GM12878 (cell line): ENCODE measurements at regions not wholly inside any gene's neighbourhood (a gene's known extent, or its start where the extent isn't known, plus 50 kb on each side); places are given as distances from the start of the nearest gene placed in this dataset.

Experiments used
- ATAC-seq: fragments of 200-7000 bp; cut with Tn5 transposase; 3 replicates; pipeline ENCODE4 v1.9.1; 2020; ENCODE audit warnings: mild to moderate bottlenecking, moderate library complexity
- BruUV-seq: library from RNA; stranded (reverse); fragments of 400-500 nt; replicated peaks from 2 replicates; lab custom pipeline; 2021; lab: Mats Ljungman, UMichigan
- CTCF ChIA-PET: fragments of 300-600 bp; sonication (Branson Sonifier 250); formaldehyde crosslinking; extraction: SDS; loops from one replicate; lab custom pipeline; 2021; ENCODE audit warnings: inconsistent platforms; lab: Yijun Ruan, JAX
- POLR2A ChIA-PET: fragments of 350-600 bp; formaldehyde crosslinking; extraction: SDS; loops from one replicate; lab custom pipeline; 2021; ENCODE audit warnings: inconsistent platforms; lab: Charles Lee
- RAD21 ChIA-PET: fragments of 300-600 bp; sonication (Branson Sonifier 250); formaldehyde crosslinking; loops from one replicate; lab custom pipeline; 2023; ENCODE audit warnings: antibody characterized with exemption; ENCODE audit not compliant: unreplicated experiment; lab: Charles Lee
- SMC1A ChIA-PET: fragments of 300-600 bp; sonication (Branson Sonifier 250); formaldehyde crosslinking; loops from one replicate; lab custom pipeline; 2023; ENCODE audit not compliant: unreplicated experiment, uncharacterized antibody; lab: Charles Lee
- DNase-seq: peaks from one replicate; pipeline ENCODE4 v3.0.0-alpha.2; 2011; ENCODE audit warnings: low read depth, low spot score
- FAIRE-seq: peaks from 3 replicates; lab custom pipeline; 2011; peaks lifted over from hg19 to GRCh38; lab: Jason Lieb, UNC
- H2AFZ ChIP-seq: 2 replicates; pipeline ENCODE4 v1.6.0; 2011; ENCODE audit warnings: low read depth, low read length, control low read depth; ENCODE audit not compliant: control insufficient read depth
- H3K27ac ChIP-seq: 2 replicates; pipeline ENCODE4 v1.5.1; 2011; ENCODE audit warnings: control low read depth; ENCODE audit not compliant: control insufficient read depth, insufficient read depth
- H3K27me3 ChIP-seq, 2 experiments: replicated peaks in 1 of 2; 2 replicates each; pipeline versions ENCODE4 v1.6.0 to v1.6.1; 2011; ENCODE audit warnings: low read length in 1 of 2; ENCODE audit not compliant: control insufficient read depth in 2 of 2, insufficient read depth in 2 of 2
- H3K36me3 ChIP-seq, 2 experiments: 2 replicates each; pipeline ENCODE4 v1.5.1; 2011; ENCODE audit warnings: low read length in 1 of 2; ENCODE audit not compliant: control insufficient read depth in 2 of 2, insufficient read depth in 2 of 2
- H3K4me1 ChIP-seq: 2 replicates; pipeline ENCODE4 v1.6.1; 2011; ENCODE audit warnings: mild to moderate bottlenecking, low read length, moderate library complexity, mixed read lengths; ENCODE audit not compliant: control insufficient read depth, insufficient read depth
- H3K4me2 ChIP-seq: 2 replicates; pipeline ENCODE4 v1.6.0; 2011; ENCODE audit warnings: control low read depth; ENCODE audit not compliant: control insufficient read depth, insufficient read depth
- H3K4me3 ChIP-seq: fragments of 200-600 bp; sonication (generic); 2 replicates; pipeline ENCODE4 v1.5.1; 2016
- H3K79me2 ChIP-seq: 2 replicates; pipeline ENCODE4 v1.6.0; 2011; ENCODE audit warnings: low read length; ENCODE audit not compliant: control insufficient read depth, insufficient read depth
- H3K9ac ChIP-seq: 2 replicates; pipeline ENCODE4 v1.8.0; 2011; ENCODE audit warnings: low read length, control low read depth, mixed read lengths; ENCODE audit not compliant: control insufficient read depth, insufficient read depth
- H3K9me3 ChIP-seq: replicated peaks from 3 replicates; pipeline ENCODE4 v1.5.1; 2011; ENCODE audit warnings: mild to moderate bottlenecking, low read length; ENCODE audit not compliant: control insufficient read depth, insufficient read depth
- H4K20me1 ChIP-seq: 2 replicates; pipeline ENCODE4 v1.6.0; 2011; ENCODE audit not compliant: control insufficient read depth, insufficient read depth
- EP300 ChIP-seq, 2 experiments: fragments of 150-350 bp in 1 of 2; IDR thresholded peaks; 2 replicates each; pipeline ENCODE4 v1.6.1; 2011 to 2012; ENCODE audit warnings: low read depth in 2 of 2, low read length in 2 of 2, borderline replicate concordance in 1 of 2, improper control_type of control experiment in 1 of 2, inconsistent platforms in 1 of 2; ENCODE audit not compliant: control insufficient read depth in 1 of 2
- KAT2A ChIP-seq: conservative IDR thresholded peaks from 2 replicates; pipeline ENCODE4 v1.6.1; 2011; ENCODE audit warnings: low read depth, low read length; ENCODE audit not compliant: control insufficient read depth
- RAD21 ChIP-seq: IDR thresholded peaks from 2 replicates; pipeline ENCODE4 v1.6.1; 2011; ENCODE audit warnings: mild to moderate bottlenecking, low read depth, low read length, moderate library complexity; ENCODE audit not compliant: insufficient read depth
- TCF7 ChIP-seq: IDR thresholded peaks from 2 replicates; pipeline ENCODE4 v1.6.1; 2014; ENCODE audit warnings: antibody characterized with exemption, borderline replicate concordance
- USF2 ChIP-seq: IDR thresholded peaks from 2 replicates; pipeline ENCODE4 v1.6.1; 2011; ENCODE audit warnings: low read depth, low read length, improper control_type of control experiment, borderline replicate concordance
- ZNF207 ChIP-seq: fragments of 450-650 bp; IDR thresholded peaks from 2 replicates; pipeline ENCODE4 v1.6.1; 2014; ENCODE audit warnings: antibody characterized with exemption, mild to moderate bottlenecking, borderline replicate concordance
- ZZZ3 ChIP-seq: IDR thresholded peaks from 2 replicates; pipeline ENCODE4 v1.6.1; 2011; ENCODE audit warnings: low read depth; ENCODE audit not compliant: control insufficient read depth, insufficient read length
- WGBS: methylation state at CpG from one replicate; pipeline ENCODE4 v1.1.6; 2016; ENCODE audit warnings: low lambda C conversion rate; ENCODE audit not compliant: insufficient replicate concordance, insufficient coverage; ENCODE audit errors: missing lambda C conversion rate; 5-methylcytosine and 5-hydroxymethylcytosine counted together
- in situ Hi-C: fragments of 300-500 bp; cut with MboI; formaldehyde crosslinking; loops from 9 replicates; pipeline ENCODE4 v1.14.3; 2018; ENCODE audit warnings: mixed read lengths
- intact Hi-C: fragments of 100-400 bp; cut with micrococcal nuclease; formaldehyde crosslinking; loops from one replicate; pipeline ENCODE4 v1.14.2; 2022; ENCODE audit not compliant: unreplicated experiment

GRCh38 chr1:229119161-229119560, 151.8 kb upstream of the RAB4A start:
- Histone ChIP-seq H3K9ac (no peak overlapping the region), H3K36me3 (no peaks in the 10 kb centered on the region), H3K4me2 (no peak overlapping the region), H4K20me1 (no peaks in the 10 kb centered on the region), H3K9me3 (no peaks in the 10 kb centered on the region; the same call in 2 of the 3 replicates), H2AFZ (no peak overlapping the region), H3K79me2 (no peaks in the 10 kb centered on the region), H3K27me3 (peaks cover 2% of the 10 kb centered on the region in 2 experiments; a peak in 3 of 4 replicates), H3K4me1 (no peaks in the 10 kb centered on the region), H3K27ac (no peak overlapping the region), H3K4me3 (no peak overlapping the region)
- ChIA-PET RAD21 (no interaction called here), CTCF (no interaction called here), SMC1A (no interaction called here), POLR2A (no interaction called here)
- WGBS = 2% methylated on average over 6 of the region's 6 CpGs
- ATAC-seq = no peak
- TF ChIP-seq ZNF207 = no peak
- TF ChIP-seq KAT2A = no peak
- TF ChIP-seq TCF7 = no peak
- TF ChIP-seq ZZZ3 = no peak
- TF ChIP-seq EP300 (IDR thresholded peaks at IDR 0.05; ENCODE audit: borderline replicate concordance in 1 of 2, control insufficient read depth in 1 of 2, low read depth in 2 of 2, low read length in 2 of 2) = no peak
- TF ChIP-seq USF2 = no peak
- no peak for TF ChIP-seq RAD21
- no peak for DNase-seq
- no peak for FAIRE-seq
- no TSS peak for BruUV-seq
- in situ Hi-C loops = no loop called here
- intact Hi-C loops = no loop called here
